CD4-positive, alpha-beta memory T cell (primary cell): ENCODE measurements at regions not wholly inside any gene's neighbourhood (a gene's known extent, or its start where the extent isn't known, plus 50 kb on each side); places are given as distances from the start of the nearest gene placed in this dataset.
A peak's percentile ranks its signal among the peaks of the same experiment; 100 is the strongest.

ENCODE experiments used
- CTCF ChIA-PET: fragments of 350-600 bp; sonication (Branson Sonifier 250); formaldehyde crosslinking; loops from one replicate; lab custom pipeline; 2021; ENCODE audit warnings: inconsistent platforms; ENCODE audit not compliant: partially characterized antibody; lab: Charles Lee
- POLR2A ChIA-PET: fragments of 350-600 bp; sonication (Branson Sonifier 250); formaldehyde crosslinking; loops from one replicate; lab custom pipeline; 2021; ENCODE audit not compliant: partially characterized antibody; lab: Charles Lee
- DNase-seq, 5 donors: peaks; one replicate each; pipeline versions ENCODE4 v3.0.0 to v3.0.0-alpha.2; 2020 to 2022; ENCODE audit warnings: mixed read lengths in 1 of 5
- H3K27ac ChIP-seq: one replicate; pipeline ENCODE4 v1.7.0; 2013; ENCODE audit warnings: low read depth, low read length
- H3K27me3 ChIP-seq: 2 replicates; pipeline ENCODE4 v1.7.0; 2013; ENCODE audit warnings: mild to moderate bottlenecking, low read length, moderate library complexity; ENCODE audit not compliant: insufficient read depth
- H3K36me3 ChIP-seq: 2 replicates; pipeline ENCODE4 v1.7.0; 2013; ENCODE audit warnings: mild to moderate bottlenecking, low read length, moderate library complexity; ENCODE audit not compliant: insufficient read depth
- H3K4me1 ChIP-seq: 2 replicates; pipeline ENCODE4 v1.7.0; 2013; ENCODE audit warnings: mild to moderate bottlenecking, low read length, moderate library complexity; ENCODE audit not compliant: insufficient read depth
- H3K4me3 ChIP-seq, 2 donors: one replicate each; pipeline ENCODE4 v1.7.0; 2013; ENCODE audit warnings: low read length in 2 of 2, mild to moderate bottlenecking in 1 of 2
- H3K9me3 ChIP-seq, 2 donors: one replicate each; pipeline ENCODE4 v1.7.0; 2013; ENCODE audit warnings: low read length in 2 of 2, control low read depth in 1 of 2; ENCODE audit not compliant: control insufficient read depth in 1 of 2
- H3K27ac Mint-ChIP-seq, 7 donors: one replicate each; pipeline ENCODE4 v1.8.0; 2020 to 2021; ENCODE audit warnings: mixed read lengths in 7 of 7, mild to moderate bottlenecking in 6 of 7, inconsistent platforms in 3 of 7, moderate library complexity in 3 of 7
- H3K27me3 Mint-ChIP-seq, 2 donors: one replicate each; pipeline ENCODE4 v1.8.0; 2020 to 2021; ENCODE audit warnings: mixed read lengths in 2 of 2
- H3K36me3 Mint-ChIP-seq, 2 donors: one replicate each; pipeline ENCODE4 v1.8.0; 2020 to 2021; ENCODE audit warnings: mixed read lengths in 2 of 2, inconsistent platforms in 1 of 2, mild to moderate bottlenecking in 1 of 2
- H3K4me1 Mint-ChIP-seq, 4 donors: one replicate each; pipeline ENCODE4 v1.8.0; 2020 to 2021; ENCODE audit warnings: mixed read lengths in 4 of 4, mild to moderate bottlenecking in 1 of 4
- H3K4me3 Mint-ChIP-seq, 8 donors: one replicate each; pipeline ENCODE4 v1.8.0; 2020 to 2021; ENCODE audit warnings: mixed read lengths in 8 of 8, mild to moderate bottlenecking in 7 of 8, moderate library complexity in 6 of 8, inconsistent platforms in 3 of 8
- H3K9me3 Mint-ChIP-seq, 8 donors: one replicate each; pipeline ENCODE4 v1.8.0; 2020 to 2021; ENCODE audit warnings: mixed read lengths in 8 of 8, mild to moderate bottlenecking in 5 of 8, inconsistent platforms in 3 of 8, moderate library complexity in 1 of 8
- intact Hi-C: fragments of 100-400 bp; cut with micrococcal nuclease; formaldehyde crosslinking; loops from one replicate; pipeline ENCODE4 v1.15.1; 2023

DNA sequence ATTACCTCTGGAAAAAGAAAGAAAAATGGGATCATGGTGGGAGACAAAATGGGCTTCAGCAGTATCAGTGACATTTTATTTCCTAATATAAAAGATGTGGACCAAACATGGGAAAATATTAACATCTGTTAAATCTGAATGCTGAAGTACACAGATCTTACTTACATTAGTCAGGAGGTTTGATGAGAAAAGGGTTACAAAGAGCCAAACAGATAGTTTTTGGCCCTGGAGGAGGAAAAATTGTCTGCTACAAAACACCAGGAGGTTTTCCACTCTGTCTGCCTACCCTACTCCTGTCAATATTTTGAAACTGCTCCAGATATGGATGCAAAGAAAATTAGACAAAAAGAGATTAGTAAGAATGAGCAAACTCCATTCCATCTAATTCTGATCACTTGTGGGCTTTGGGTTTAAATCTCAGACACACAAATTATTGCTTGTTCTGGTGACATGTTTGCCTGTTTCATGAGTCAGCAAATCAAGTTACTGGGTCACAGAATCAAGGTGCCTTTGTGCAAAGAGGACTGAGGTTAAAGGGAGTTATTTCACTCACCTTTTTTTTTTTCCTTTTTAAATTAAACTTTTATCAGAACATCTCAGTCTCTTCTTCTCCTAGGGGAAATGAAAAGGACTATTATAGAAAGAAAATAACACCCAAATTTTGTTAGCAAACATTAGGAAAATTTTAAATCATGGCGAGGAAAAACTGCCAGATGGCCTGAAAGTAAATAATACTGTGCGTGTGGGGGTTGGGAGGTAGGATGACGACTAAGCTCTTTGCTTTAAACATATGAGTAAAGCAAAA is 87.0 kb upstream of the SPATS2L start:
- Histone ChIP-seq H3K36me3 (no peaks in the 10 kb centered on the region), H3K9me3 (no peaks in the 10 kb centered on the region), H3K27ac (no peak overlapping the region), H3K4me3 (no peak overlapping the region), H3K4me1 (no peaks in the 10 kb centered on the region), H3K27me3 (no peaks in the 10 kb centered on the region)
- Mint-ChIP-seq H3K4me1 (peaks cover 0 to 2% (median 0%) of the 10 kb centered on the region in 4 donors), H3K9me3 (peaks cover 0 to 2% (median 0%) of the 10 kb centered on the region in 8 donors), H3K36me3 (no peaks in the 10 kb centered on the region), H3K4me3 (no peak overlapping the region), H3K27ac (no peak overlapping the region), H3K27me3 (peaks cover 2 to 4% of the 10 kb centered on the region in 2 donors)
- CTCF ChIA-PET: no interaction called here
- intact Hi-C loops: no loop called here
- POLR2A ChIA-PET: no interaction called here
- DNase-seq: no peak

DNA sequence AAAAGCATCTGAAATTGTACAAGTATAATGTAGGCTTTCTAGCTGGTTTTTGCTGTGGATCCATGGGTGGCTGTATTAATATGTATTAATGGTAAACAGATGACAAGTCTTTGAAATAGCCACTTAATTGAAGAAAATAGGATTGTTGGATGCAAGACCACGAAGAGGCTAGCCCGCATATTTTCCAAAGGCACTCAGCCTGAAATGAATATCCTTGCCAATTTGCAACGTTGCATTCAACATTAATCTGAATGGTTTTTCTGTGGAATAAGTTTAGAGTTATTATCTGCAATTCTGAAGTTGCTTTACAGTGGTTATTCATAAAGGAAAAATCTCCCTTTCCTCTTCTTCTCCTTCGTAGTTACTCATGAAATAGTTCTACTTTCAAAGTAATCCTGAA is 86.2 kb upstream of the SPATS2L start:
- no peak overlapping the region for H3K4me3 Mint-ChIP-seq
- Histone ChIP-seq H3K4me3 (no peak overlapping the region), H3K27ac (no peak overlapping the region), H3K4me1 (no peaks in the 10 kb centered on the region), H3K36me3 (no peaks in the 10 kb centered on the region), H3K27me3 (no peaks in the 10 kb centered on the region), H3K9me3 (no peaks in the 10 kb centered on the region)
- H3K9me3 Mint-ChIP-seq: peaks cover 0 to 4% (median 0%) of the 10 kb centered on the region in 8 donors
- no peak overlapping the region for H3K27ac Mint-ChIP-seq
- H3K36me3 Mint-ChIP-seq: no peaks in the 10 kb centered on the region
- H3K27me3 Mint-ChIP-seq: peaks cover 2 to 4% of the 10 kb centered on the region in 2 donors
- peaks cover 0 to 4% (median 0%) of the 10 kb centered on the region in 4 donors for H3K4me1 Mint-ChIP-seq
- DNase-seq: no peak
- ChIA-PET CTCF (no interaction called here), POLR2A (no interaction called here)
- intact Hi-C loops: no loop called here

DNA sequence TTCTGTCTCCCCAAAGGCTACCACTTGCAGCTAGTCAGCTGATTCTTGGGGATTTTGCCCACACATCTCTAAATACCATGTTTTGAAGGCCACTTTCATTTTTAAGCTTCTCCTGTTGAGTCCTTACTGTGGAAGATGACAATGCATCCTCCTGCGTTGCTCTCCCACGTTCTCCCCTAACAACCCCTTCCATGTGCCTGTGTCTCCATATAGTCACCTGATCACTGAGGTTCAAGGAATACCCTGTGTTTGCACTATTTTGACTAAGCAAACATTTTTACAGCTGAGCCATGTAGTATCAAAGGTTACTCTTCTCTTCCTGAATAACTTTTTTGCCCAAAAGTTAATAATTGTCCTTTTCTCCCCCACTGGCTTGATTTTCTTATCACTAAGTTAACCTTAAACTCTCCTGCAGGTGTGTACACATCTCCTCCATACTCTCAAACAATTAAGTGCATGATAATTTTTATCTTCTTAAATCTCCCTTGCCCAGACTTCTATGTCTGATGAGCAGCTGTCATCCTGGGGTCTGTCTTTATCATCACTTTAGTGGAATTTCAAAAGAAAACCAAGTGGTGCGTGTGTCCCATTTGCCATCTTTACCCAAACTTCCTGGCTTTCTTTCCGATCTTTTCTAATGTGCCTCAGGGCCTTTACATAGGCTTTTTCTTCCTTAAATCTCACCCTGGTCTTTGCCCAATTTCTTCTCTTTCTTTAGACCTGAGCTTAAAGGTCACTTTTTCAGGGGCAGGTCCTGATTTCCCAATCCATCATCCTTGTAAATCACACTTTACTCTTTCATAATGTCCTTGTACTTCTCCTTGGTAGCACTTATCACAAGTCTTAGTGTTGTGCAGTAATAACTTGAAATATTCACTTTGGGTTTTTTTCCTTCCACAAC is 85.2 kb upstream of the SPATS2L start:
- no peak overlapping the region for H3K27ac Mint-ChIP-seq
- CTCF ChIA-PET: no interaction called here
- H3K27ac ChIP-seq: no peak overlapping the region
- no peak overlapping the region for H3K4me3 ChIP-seq
- H3K27me3 Mint-ChIP-seq: peaks cover 4% of the 10 kb centered on the region in 2 donors
- H3K9me3 Mint-ChIP-seq: peaks cover 0 to 4% (median 0%) of the 10 kb centered on the region in 8 donors
- no peaks in the 10 kb centered on the region for H3K36me3 ChIP-seq
- intact Hi-C loops: no loop called here
- H3K4me3 Mint-ChIP-seq: no peak overlapping the region
- POLR2A ChIA-PET: no interaction called here
- H3K27me3 ChIP-seq: no peaks in the 10 kb centered on the region
- no peaks in the 10 kb centered on the region for H3K36me3 Mint-ChIP-seq
- no peaks in the 10 kb centered on the region for H3K4me1 ChIP-seq
- peaks cover 0 to 6% (median 2%) of the 10 kb centered on the region in 4 donors for H3K4me1 Mint-ChIP-seq
- no peak for DNase-seq
- H3K9me3 ChIP-seq: no peaks in the 10 kb centered on the region

DNA sequence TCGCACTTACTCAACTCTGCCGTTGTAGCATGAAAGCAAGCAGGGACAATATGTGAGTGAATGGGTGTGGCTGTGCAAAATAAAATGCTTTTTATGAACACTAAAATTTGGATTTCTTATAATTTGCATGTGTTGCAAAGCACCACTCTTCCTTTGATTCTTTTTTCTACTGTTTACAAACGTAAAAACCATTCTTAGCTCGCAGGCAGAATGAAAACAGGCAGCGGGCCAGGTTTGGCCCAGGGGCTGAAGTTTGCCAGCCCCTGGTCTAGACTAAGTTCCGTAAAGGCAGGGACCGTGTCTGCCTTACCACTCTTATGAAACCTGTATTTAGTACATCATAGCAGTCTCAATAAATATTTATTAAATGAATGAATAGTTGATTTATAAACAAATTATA is 83.7 kb upstream of the SPATS2L start:
- Mint-ChIP-seq H3K27ac (no peak overlapping the region), H3K36me3 (no peaks in the 10 kb centered on the region), H3K9me3 (peaks cover 0 to 4% (median 0%) of the 10 kb centered on the region in 8 donors), H3K4me3 (no peak overlapping the region), H3K4me1 (peaks cover 0 to 6% (median 2%) of the 10 kb centered on the region in 4 donors), H3K27me3 (peaks cover 1 to 6% of the 10 kb centered on the region in 2 donors)
- Histone ChIP-seq H3K4me1 (no peaks in the 10 kb centered on the region), H3K27ac (no peak overlapping the region), H3K36me3 (no peaks in the 10 kb centered on the region), H3K4me3 (no peak overlapping the region), H3K9me3 (no peaks in the 10 kb centered on the region), H3K27me3 (no peaks in the 10 kb centered on the region)
- POLR2A ChIA-PET: no interaction called here
- intact Hi-C loops: no loop called here
- CTCF ChIA-PET: no interaction called here
- DNase-seq: no peak

DNA sequence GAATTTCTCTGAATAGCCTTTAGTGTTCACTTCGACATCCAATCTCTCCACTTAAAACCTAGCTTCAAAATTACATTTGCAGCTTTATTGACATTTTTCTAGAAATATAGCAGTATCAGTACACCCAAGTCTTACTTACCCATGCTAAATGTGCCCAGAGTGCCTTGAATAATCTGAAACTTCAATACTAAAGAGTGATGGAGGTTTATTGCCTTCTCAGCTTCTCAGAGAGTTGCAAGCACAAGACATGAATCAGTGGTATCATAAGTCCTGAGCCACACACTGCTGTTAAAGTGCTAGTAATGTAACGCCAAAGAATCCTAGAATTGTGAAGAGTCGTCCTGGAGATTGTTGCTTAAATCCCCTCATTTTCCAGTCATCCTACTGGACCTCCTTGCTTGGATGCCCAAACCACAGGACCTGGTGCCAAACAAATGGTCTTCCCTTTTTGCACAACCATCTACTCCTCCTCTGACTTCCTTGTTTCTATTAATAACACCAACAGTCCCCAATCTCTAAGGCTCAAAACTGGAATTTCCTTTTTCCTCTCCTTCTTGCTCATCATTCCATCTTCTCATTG is 83.2 kb upstream of the SPATS2L start:
- H3K27me3 ChIP-seq: no peaks in the 10 kb centered on the region
- H3K36me3 Mint-ChIP-seq: no peaks in the 10 kb centered on the region
- no peak overlapping the region for H3K27ac ChIP-seq
- ChIA-PET POLR2A (no interaction called here), CTCF (no interaction called here)
- intact Hi-C loops: no loop called here
- H3K4me1 ChIP-seq: no peaks in the 10 kb centered on the region
- H3K9me3 ChIP-seq: no peaks in the 10 kb centered on the region
- no peak overlapping the region for H3K27ac Mint-ChIP-seq
- H3K4me3 ChIP-seq: no peak overlapping the region
- H3K4me1 Mint-ChIP-seq: peaks cover 0 to 6% (median 2%) of the 10 kb centered on the region in 4 donors
- no peak for DNase-seq
- H3K36me3 ChIP-seq: no peaks in the 10 kb centered on the region
- peaks cover 0 to 4% (median 0%) of the 10 kb centered on the region in 8 donors for H3K9me3 Mint-ChIP-seq
- H3K4me3 Mint-ChIP-seq: no peak overlapping the region
- H3K27me3 Mint-ChIP-seq: peaks cover 1 to 6% of the 10 kb centered on the region in 2 donors

DNA sequence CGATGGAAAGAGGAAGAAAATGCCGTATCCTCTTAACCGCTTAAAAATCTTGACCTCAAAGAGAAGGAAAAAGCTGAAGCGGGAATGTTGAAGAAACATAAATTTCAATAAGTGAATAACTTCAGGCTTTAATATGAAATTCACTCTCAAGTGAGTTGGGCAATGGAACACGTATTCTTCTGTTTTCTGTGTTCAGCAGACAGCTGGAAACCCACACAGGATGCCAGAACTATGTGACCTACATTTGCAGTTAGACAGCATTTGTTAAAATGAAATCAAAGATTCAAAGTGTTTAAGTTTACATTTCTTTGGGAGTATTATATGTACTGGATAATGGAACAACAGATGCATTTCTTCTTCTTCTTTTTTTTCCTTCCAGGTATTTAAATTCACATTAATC is 80.5 kb upstream of the SPATS2L start:
- Histone ChIP-seq H3K4me3 (no peak overlapping the region), H3K4me1 (no peaks in the 10 kb centered on the region), H3K9me3 (no peaks in the 10 kb centered on the region), H3K36me3 (no peaks in the 10 kb centered on the region), H3K27me3 (no peaks in the 10 kb centered on the region), H3K27ac (no peak overlapping the region)
- intact Hi-C loops: no loop called here
- peaks cover 0 to 11% of the 10 kb centered on the region in 2 donors for H3K27me3 Mint-ChIP-seq
- peaks cover 0 to 4% (median 0%) of the 10 kb centered on the region in 8 donors for H3K9me3 Mint-ChIP-seq
- H3K4me3 Mint-ChIP-seq: no peak overlapping the region
- peak overlapping the region in 1 of 7 donors; percentile 15 for H3K27ac Mint-ChIP-seq
- H3K36me3 Mint-ChIP-seq: no peaks in the 10 kb centered on the region
- peak in 1 of 5 donors; percentile 4 for DNase-seq
- ChIA-PET CTCF (no interaction called here), POLR2A (no interaction called here)
- H3K4me1 Mint-ChIP-seq: peaks cover 0 to 6% (median 2%) of the 10 kb centered on the region in 4 donors
